GM21367 (cell line): ENCODE measurements at regions not wholly inside any gene's neighbourhood (a gene's known extent, or its start where the extent isn't known, plus 50 kb on each side); places are given as distances from the start of the nearest gene placed in this dataset.

Experiments used
- ATAC-seq: cut with Tn5 transposase; IDR thresholded peaks from one replicate; pipeline ENCODE4 v1.9.1; 2021; ENCODE audit not compliant: unreplicated experiment

DNA sequence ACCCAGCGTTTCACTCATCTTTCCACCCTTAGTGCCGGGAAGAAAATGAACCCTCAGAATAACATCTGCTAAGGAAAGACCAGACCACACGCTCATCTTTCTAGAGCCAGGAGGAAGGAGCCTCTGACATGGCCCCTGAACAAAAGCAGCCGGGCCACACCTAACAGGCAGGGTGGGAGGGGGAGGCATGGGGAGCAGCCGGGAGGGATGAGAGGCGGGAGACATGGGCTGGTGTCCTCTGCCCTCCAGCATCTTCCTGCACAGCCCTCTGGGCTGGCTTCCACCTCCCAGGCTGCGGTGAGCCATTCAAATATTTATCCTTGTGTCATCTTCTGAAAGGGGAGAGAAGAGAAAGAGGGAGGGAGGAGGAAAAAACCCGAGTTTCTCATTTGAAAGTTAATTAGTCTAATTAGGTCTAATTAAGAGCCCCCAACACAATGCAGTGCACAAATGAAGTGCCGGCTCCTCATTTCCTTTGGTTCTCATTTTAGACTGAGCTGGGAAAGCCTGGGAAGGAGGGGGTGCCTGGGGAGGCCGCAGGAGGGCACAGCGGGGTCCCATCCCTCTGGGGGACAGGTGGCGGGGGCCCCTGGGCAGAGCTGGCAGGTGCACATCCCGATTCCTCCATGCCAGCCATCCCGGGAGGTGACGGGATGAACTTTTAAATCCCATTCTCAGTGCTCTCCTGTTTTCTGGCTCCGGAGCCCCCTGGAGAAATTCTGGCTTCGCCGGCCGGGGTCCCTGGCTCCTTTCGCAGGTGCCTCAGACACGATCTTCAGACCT, 90.5 kb downstream of the ENGASE start:
- ATAC-seq, result no peak

DNA sequence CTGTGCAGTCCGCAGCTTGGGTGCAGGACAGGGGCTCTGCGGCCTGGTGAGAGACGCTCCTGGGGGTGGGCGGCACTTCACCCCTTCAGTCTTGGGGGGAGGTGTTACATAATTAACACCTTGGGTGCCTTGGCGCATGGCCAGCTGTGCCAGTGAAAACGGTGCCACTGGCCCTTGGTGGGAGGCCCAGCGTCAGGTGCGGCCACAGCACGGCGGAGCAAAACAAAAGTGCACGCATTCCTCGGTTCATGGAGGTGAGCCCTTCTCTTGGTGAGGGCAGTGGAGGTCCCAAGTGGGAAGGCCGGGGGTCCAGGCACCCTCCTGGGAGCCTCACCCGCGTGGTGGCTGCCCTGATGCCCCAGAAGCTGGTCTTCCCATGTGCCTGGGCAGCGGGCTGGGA, 89.8 kb downstream of the ENGASE start:
- ATAC-seq, result no peak

GRCh38 chr17:79163071-79163470, 88.4 kb downstream of the ENGASE start:
- ATAC-seq, result no peak

DNA sequence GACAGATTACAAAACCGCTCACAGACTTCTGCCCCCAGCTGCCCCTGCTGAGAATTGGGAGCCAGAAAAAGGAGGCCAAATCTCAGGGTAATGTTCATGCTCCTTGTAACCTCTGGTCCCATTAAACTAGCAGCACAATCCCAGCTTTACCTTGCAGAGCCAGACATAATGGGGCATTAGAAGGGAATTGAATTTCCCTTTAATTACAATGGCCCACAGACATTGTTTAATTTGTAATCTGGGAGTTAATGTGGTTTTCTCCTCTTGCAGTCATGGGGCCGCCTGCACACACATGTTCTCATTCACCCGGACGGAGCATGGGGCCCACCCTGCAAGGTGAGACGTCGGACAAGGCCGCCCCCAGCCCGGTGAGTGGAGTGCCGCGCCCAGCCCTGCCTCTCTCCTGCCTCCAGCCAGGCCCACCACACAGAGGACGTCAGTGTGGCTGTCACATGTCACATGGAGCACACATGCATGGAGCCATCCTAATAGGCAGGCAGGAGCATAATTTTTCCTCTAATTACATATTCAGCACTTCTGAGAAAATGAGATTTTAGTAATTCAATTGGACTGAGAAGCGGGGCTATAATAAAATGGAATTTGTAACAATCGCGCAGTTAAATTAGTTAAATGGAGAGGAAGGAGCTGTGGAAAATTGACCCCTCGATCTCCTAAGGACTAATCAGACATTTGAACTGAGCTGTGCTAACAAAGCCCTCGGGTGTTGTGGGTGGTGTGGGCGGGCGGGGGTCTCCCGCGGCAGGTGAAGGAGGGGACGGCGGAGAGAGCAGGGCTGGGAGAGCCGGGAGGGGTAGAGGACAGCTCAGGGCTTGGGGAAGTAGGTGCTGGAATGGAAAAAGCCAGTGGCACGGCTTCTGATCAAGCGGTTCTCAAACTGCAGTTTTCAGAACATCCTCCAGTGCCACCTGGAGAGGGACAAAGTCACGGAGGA, 87.7 kb downstream of the ENGASE start:
- no peak for ATAC-seq

DNA sequence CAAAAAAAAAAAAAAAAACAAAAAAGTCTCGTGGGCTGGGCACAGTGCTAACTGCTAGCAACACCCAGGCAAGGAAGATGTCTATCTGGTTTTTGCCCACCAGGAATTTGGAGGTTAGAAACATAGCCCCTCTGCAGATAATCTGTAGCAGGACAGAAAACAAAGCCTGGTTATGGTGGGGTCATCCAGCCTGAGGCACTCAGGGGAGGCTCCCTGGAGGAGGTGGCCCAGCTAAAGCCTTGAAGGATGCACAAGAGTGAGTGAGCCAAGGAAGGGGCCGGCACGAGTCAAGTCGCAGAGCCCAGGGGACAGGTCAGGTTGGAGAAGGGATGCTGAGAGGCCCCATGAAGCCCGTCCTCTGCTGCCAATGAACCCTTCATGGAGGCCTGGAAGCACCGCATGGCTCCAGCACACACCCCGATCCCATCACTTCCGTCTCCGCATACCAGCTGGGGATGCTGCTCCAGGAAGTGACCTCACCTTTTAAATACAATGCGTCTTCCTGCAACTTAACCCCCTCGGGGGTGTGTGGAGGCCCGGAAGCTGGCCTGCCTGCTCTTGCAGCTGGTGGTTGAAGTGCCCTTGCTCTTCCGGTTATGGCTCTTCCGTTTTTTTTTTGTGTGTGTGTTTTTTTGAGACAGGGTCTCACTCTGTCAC, 86.5 kb downstream of the ENGASE start:
- ATAC-seq, result no peak

DNA sequence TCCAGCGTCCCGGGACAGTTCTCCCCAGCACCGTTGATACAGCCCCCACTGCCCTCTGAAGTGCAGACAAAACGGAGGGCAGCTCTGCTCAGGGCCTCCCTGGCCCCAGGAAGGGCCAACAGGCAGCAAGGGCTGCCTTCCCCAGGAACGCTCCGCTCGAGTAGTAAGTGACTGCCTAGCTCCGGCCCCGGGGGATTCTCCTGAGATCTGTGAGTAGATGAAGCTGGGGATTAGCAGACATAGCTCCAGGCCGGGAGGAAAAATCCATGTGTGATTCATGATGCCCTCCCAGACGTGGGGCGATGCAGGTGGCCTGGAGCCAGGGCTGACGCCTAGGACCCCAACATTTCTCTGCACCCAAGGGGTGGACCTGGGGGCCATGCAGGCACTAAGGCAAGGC, 85.3 kb downstream of the ENGASE start:
- ATAC-seq, result no peak

- ATAC-seq, result no peak
These were observed 84.8 kb downstream of the ENGASE start for GRCh38 chr17:79159471-79159870.

DNA sequence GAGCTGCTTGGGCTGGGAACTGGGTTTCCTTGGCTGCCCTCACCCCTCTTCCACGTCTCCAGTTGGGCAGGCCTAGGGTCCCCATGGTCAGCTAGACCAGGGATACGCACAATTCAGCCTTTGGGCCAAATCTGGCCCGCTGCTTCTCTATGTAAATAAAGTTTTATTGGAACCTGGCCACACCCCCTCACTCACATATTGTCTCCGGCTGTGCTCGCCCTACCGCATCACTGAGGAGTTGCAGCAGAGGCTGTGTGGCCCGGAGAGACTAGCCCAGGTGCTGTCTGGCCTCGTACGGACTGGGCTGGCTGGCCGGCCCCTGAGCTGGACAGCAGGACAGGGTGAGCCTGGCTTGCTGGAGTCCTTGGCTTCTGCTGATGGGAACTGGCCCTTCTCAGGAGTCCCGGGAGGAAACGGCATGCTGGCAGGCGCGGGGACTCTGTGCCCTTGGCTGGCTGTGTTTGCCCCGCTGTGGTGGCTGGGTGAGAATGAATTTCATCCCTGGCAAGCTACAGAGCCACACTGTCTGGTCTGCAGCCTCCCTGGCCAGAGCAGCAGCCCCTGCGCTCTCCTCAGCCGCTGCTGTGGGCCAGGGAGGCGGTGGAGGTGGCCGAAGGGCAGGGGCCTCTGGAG, 82.0 kb downstream of the ENGASE start:
- no peak for ATAC-seq

DNA sequence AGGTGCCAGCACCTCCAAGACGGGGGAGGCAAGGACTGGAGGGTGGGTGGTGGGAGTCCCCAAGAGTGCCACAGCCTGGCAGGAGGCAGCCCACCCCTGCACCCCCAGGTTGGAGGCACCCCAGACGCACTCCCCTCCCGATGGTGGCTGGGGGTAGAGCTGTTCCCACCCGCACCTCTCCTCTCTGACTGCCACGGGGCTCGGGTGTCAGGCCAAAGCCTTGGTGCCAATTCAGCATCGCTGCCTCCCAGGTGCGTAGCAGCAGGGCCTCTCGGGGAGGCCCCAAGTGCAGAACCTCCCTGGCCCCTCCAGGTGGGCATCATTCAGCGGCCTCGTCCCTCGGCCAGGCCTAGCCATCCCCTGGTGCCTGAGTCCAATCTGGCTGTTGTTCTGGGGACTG, 81.1 kb downstream of the ENGASE start:
- no peak for ATAC-seq

- ATAC-seq, result no peak
These were observed 80.4 kb downstream of the ENGASE start for GRCh38 chr17:79154951-79155585.

DNA sequence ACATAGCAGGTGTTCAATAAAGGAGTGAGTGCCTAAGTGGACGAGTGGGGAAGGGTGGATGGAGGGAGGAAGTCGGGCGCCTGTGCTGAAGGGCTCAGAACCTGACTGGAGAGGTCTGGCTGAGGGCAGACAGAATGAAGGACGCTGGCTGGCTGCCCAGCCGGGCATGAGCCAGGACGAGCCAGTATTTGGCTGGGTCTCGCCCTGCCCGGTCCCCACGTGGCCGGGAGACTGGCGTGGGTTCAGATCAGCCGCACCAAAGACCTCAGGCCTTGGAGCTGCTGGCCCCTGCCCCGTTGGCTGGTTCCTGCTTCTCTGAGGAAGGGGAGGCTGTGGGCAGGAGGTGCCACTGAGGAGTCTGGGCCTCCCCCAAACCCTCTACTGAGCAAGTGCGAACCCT, 79.8 kb downstream of the ENGASE start:
- ATAC-seq, result no peak

GRCh38 chr17:79153367-79154130, 78.9 kb downstream of the ENGASE start:
- no peak for ATAC-seq

- ATAC-seq, result no peak
These were observed 78.0 kb downstream of the ENGASE start for GRCh38 chr17:79152636-79153035.

DNA sequence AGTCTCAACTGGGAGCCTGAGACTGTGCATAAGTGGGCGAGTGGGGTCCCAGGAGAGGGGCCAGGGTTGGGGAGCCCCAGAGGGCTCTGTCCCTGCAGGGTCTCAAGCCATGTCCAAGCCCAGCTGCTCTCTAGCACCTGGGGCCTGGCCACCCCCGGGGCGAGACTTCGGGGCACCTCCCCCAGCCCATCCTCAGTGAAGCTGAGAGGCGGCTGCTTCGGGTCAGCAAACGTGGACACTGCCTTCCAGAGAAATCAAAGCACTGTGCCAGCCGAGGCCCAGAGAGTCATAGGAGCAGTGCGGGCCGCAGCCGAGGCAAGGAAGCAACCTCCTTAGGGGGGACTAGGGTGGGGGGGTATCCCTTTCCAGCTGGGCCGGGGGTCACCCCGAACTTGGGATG, 77.5 kb downstream of the ENGASE start:
- ATAC-seq, result no peak

- ATAC-seq, result no peak
These were observed 76.2 kb downstream of the ENGASE start for GRCh38 chr17:79150799-79151198.

DNA sequence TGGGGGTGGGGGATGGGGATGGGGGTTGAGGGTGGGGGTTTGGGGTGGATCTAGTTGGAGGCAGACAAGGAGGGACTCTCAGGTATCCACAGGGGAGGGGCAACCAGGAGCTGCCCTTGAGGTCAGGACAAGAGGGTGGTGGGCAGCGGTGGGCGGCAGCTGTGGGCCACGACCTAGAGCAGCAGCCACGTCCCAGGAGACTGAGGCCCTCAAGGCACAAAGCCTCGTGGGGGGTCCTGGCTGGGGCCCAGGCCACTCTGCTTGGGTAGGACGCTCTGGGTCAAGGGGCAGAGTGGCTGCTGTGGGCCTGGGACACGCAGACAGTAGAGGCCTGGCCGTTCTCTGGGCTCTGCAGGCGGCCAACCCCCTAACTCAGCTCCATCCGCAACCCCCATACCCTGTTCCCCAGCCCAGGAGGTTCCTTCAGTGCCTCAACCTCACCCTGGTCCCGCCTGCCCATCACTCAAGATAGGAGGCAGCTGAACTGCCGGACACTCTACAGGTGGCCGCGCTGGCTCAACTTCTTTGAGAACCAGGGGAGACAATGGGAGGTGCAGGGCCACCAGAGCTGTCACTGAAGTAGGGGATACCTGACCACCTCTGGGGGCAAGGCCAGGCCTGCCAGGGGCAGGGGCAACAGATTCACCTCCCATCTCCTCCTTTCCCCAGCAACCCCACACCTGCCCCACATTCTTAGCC, 75.6 kb downstream of the ENGASE start:
- no peak for ATAC-seq

- no peak for ATAC-seq
These were observed 74.0 kb downstream of the ENGASE start for GRCh38 chr17:79148584-79148983.

DNA sequence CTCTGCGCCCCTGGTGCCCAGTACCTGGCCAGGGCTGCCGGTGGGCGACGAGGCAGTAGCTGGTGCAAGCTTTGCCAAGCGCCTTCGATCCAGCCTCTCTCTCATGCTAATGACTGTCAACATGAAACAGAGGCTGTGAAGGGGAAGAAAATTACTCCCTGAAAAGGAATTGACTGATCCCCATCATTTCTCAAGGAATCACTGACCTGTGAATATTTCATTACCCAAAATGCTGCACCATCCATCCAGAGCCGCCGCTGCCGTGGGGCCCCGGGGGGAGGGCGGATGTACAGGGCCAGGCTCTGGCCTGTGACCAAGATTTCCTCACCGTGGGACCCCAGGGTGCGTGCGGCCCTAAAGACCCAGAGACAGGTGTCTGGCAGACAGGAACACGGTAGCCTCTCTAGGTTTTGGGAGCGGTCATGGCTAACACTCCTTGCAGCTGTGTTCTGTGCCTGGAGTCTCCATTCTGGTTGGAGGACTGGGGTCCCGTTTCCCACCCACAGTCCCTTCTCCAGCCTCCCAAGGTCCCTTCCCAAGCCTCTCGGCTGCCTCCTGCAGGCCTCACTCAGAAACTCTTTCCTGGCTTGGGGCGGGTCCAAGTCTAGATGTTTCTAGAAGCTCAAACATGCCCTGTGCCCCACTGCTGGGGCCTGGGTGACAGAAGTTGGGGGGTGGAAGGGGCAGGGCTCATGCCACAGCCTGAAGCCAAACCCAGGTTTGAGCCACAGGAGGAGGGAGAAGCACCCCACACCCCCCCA, 73.3 kb downstream of the ENGASE start:
- no peak for ATAC-seq

DNA sequence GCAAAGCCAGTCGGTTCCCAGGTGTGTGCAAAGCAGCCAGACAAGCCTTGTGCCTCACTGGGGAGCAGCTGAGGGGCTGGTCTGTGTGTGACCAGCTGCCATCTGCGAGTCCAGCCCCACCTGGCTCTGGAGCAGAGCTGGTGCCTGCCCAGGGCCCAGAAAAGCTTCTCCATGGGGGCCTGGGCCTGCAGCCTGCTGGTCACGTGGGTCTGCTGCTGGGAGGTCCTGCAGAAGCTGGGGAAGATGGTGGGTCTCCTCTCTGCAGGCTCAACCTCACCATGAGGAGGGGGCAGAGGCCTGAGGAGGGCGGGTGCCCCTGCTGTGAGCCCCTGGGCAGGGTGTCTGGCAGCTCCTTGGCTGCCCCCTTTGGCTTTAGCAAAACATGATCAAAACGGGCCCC, 71.9 kb downstream of the ENGASE start:
- no peak for ATAC-seq
